ENCODE measurements at regions not wholly inside any gene's neighbourhood (a gene's known extent, or its start where the extent isn't known, plus 50 kb on each side); places are given as distances from the start of the nearest gene placed in this dataset.
"Not testable (repeated sequence)": the region's sequence is repeated elsewhere in the genome, so short reads cannot be mapped to it uniquely, and the experiment has no call there.

DNA sequence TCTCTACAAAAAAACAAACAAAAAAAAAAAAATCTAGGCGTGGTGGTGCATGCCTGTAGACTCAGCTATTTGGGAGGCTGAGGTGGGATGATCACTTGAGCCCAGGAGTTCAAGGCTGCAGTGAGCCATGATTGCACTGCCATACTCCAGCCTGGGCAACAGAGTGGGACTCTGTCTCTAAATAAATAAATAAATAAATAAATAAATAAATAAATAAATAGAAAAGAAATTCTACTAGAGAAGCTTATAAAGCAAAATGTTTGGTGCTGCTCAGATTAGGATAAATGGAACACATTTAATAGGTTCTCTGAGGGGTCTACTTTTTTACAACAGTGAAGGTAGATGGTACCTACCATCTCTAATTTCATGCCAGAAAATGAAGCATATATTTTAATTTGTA is 507.5 kb downstream of the STK39 start:
- not testable (repeated sequence) for DNase-seq

DNA sequence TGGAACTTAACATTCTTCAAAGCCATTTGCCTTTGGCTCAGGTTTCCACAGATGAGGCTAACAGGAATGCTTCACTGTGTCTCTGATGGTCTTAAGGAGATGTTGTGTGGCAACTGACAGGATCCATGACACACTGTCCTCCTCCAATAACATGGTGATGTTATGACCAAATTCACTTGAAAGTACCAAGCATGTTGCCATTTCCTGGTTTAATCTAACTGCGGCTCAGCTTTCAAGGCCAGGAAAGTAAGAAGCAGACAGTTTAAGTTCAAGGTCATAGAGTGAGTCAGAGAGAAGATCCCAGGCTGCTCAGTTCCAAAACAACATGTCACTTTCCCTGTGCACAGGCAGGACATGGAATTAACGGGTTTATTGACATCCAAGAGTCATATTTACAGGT is 513.6 kb downstream of the STK39 start:
- no peak for DNase-seq

DNA sequence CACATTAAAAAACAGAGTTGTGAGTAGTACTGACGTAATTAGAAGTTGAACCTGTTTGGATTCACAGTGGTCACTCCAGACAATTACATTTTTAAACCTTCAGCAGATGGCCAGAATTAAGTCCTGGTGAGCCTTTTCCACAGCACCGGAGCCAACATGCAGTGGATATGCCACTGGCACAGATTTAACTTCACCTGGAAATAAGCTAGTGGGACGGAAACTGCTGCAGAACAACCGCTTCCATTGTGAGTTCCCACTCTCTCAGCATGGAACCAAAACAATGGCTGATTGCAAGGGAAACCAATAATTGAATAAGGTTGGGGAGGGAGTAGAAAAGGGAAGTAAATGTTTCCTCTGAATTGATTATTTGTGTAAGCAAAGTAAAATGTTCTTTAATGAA is 515.1 kb downstream of the STK39 start:
- no peak for DNase-seq

DNA sequence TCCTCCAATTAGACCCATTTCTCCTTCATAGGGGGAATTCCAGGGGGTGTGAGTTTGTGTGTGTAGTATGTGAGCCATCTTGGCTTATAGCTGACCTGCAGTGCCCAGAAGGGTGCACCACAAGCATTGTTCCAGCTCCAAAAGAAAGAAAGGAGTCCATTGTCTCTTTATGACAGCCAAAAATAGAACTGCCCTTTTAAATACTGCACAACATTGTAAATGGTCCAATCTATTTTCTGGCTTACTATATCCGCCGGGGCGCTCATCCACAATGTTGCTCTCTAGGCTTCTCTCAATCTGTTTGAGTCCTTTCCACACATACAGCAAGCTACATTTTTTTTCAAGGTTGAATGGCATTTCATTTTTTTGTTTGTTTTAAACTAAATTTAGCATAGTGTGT is 517.5 kb downstream of the STK39 start:
- DNase-seq, result no peak

DNA sequence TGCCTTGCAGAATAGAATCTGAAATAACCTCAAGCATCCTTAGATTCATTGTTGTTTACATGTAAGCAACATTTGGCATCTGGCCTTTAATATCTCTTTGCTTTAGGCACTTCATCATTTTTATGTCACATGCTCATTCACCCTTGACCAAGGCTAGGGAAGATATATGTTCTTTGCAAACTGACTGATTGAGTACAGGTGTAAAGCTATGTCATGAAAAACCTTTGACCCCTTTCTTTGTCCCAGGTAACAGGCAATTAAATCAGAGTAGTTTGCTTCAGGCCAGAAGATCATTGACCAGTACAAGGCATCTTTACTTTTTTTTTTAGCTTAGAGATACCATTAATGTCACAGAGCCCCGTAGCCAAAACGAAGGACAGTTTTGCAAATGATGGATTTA is 520.6 kb downstream of the STK39 start:
- DNase-seq, result no peak

DNA sequence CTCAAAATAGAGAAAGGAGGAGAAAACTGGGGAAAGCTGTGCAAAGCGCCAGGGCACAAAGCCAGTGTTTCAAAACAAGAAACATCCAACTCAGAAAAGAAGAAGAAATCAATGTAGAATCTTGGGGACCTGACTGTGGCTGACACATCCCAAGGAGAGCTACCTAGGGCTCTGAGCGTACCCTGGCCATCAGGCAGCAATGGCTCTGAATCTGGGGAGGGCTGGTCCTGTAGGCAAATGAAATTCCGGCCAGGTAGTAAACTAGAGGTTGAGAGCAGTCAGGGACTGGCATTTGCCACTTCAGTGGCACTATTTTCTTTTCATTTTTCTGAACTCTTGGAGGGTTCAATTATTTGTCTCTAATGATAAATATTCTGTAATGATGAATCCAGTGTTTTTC is 525.8 kb downstream of the STK39 start:
- DNase-seq, result no peak

DNA sequence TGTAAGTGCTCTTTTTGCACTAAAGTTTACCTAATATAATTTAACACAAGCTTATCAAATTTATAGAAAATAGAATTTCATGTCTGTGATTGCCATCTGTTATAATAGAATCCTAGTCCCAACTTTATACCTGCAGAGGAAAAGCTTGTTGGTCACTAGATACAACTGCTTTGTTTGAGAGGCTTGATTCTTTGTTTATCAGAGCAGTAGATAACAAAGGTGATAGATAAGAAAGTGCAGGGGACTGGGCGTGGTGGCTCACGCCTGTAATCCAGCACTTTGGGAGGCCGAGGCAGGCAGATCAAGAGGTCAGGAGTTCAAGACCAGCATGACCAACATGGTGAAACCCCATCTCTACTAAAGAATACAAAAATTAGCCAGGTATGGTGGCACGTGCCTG is 528.0 kb downstream of the STK39 start:
- DNase-seq, result no peak

DNA sequence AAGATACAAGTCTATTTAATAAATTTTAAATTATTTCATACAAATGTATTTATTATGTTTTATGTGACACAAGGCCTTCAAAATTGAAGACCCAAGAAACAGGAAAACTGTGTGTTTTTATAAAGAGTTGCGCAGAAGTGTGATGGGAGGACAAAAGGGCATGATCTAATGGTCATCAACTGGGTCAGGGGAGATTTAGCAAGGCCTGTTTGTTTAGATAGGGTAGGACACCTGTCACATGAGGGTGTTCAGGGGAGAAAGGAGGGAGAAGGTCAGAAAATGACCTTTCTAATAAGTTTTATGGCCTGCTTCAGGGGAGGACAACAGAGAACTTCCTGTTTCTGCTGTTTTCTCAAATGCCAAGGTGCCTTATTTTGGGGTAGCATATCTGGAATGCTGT is 528.8 kb downstream of the STK39 start:
- DNase-seq, result no peak

DNA sequence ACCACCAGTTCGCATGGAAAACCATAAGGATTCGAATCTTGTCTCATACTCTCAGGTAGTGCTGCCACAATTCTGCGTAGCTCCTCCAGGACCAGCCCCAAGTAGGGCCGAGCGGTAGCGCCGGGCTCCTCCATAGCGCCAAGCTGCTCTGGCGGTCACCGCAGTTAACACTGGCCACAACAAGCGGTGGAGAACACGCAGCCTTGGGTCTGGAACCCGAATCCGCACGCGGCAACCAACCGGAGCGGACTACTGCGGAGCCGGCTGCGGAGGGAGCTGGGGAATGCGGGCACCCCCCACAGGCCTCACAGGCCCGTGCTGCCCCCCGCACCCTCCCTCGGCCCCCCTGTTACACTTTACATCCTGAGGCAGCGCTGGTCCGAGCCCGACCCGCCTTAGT is 531.5 kb downstream of the STK39 start:
- DNase-seq, result no peak

DNA sequence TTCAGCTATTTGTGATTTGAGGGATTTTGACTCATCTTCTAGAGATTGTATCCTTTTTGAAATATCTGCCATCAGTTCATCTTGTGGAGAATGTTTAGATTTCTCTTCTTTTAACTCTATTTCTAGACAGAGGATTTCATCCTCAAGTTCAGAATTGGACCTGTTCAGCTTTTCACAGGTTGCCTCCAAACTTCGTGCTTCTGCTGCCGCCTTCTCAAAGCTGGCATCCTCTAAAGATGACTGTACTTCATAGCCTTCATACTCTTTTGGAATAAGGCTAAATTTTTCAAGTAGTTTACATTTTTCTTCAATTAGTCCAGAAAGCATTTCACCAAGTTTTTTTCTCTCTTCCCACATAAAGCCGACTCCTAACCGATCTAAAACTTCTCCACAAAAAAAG is 531.9 kb downstream of the STK39 start:
- DNase-seq, result not testable (repeated sequence)

DNA sequence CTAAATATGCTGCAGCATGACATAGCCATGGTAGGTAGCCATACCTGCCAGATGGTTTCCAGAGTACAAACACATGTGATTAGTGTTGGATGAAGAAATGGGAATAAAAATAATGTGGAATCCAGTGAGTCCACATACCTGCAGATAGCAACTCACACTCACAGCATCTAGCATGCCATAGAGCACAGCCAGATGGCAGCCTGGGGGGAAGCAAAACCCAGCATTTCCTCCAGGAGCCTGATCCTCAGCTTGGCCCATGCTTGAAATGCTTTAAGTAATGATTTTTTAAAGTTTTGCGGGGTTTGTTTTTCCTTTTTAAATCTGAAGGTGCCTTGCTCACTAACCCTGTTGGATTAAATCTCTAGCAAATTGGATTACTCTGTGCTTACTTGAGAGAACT is 535.1 kb downstream of the STK39 start:
- DNase-seq, result no peak

DNA sequence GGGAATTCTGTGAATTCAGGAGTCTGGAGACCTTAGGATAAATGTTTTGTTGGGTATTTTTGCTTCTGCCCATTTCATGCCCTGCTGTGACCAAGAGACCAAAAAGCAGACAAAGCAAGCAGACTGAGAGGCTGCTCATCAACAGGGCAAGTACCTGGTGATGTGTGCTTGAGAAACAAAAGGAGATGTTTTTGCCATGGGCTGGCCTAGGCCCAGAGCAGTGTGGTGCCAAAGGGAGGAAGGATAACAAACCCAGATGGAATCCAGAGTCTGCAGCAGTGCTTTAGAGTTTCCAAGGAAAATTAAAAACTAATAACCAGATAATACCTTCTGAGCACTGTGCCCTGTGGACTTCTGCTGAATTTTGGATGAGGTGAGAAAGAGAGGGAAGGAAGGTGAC is 538.4 kb downstream of the STK39 start:
- DNase-seq, result no peak

DNA sequence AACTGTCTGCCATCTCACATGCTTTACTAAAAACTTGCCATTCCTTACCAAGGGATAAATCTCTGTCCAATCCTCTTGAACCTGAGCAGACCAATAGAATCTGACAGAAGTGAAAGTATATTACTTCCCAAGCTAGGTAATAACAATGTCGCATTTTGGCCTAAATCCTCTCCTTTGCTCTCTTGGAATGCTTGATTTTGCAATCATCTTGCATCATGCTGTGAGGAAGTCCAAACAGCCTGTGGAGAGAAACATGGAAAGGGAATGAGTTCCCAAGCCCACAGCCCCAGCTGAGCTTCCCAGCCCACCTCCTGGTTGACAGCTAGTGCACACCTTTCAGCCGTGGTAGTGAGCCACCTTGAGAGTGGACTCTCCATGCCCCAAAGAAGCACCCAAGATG is 540.6 kb downstream of the STK39 start:
- no peak for DNase-seq

DNA sequence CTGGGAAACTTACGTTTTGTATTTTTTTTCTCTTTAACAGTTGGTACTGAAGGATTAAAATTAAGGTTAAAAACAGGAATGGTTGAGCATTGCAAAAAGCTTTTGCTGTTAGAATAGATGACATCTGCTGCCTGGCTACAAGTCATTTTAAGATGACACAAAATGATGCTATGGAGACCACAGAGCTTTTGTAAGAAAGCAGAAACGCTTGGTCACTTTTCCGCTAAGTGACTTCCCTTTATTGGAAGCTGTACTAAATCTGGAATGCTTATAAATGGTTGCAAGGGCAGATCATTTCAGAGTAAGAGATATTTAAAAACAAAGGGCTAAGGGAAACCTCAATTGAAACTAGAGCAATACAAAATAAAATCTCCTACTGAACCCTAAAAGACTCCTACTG is 544.0 kb downstream of the STK39 start:
- DNase-seq, result peak; percentile 90

DNA sequence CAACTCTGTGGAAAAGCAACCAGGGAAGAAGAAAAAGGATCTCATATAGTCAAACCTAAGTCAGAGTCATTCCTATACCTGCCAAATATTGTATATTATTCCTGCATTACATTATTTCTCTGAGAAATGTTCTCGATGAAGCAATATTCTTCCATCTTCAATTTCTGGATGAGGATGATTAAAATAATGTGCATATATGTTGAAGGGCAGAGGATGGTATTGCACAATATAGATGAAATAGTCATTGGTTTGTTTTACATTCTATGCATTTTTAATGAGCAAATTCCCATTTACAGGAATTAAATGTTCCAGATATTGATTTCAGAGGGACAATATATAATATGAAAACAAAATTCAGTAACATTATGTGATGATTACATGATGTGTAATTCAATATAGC is 545.2 kb downstream of the STK39 start:
- no peak for DNase-seq

DNA sequence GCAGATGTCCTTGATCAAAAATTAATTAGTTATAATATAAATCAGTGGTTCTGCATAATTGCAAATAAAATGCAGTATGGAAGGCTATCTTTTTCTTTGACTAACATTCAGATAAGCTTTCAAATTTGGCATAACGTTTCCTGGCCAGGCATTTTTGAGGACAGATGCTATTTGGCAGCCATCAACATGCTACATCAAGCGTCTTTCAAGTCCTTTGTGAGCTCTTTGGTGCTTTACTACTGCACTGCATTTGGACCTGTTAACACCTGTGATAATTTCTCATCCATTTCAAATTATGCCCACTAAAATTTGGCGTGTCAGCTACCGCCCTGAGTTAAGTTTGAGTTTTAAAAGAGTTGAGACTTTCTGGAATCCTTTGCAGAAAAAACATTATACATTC is 545.7 kb downstream of the STK39 start:
- no peak for DNase-seq

DNA sequence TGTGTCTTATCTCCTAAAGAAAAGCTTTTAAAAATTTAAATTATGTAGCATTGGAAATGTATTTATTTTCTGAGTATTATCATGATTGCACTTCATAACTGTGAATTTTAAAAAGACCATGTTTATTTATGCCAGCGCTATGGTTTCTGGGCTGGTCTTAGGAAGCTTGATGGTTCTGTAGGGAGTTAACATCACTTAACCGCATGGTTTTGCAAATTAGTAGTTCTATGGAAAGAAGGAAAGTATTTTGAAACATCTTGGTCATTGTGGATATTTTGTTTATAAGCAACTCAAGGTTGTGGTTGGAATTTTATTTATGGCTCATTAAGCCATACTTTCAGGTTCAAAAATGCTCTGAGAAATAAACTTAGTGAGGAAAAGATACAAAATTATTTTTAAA is 549.4 kb downstream of the STK39 start:
- peak; percentile 87 for DNase-seq

DNA sequence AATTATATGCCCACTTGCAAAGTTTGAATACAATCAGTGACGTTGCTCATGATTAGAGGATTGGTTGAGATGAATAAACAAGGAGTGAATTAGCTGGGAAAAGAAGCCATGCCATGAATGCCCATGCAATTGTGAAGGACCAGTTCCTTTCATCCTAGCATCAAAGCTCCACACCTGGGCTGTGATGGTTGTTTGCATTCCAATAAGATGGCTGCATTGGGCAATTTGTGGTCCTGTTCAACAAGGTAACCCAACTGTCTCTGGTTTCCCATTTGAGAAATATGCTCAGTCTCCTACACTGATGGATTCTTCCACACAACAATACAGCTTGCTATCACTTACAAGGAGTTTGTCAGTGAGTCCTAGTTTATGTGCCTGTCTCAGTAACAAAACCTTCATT is 550.2 kb downstream of the STK39 start:
- no peak for DNase-seq

DNA sequence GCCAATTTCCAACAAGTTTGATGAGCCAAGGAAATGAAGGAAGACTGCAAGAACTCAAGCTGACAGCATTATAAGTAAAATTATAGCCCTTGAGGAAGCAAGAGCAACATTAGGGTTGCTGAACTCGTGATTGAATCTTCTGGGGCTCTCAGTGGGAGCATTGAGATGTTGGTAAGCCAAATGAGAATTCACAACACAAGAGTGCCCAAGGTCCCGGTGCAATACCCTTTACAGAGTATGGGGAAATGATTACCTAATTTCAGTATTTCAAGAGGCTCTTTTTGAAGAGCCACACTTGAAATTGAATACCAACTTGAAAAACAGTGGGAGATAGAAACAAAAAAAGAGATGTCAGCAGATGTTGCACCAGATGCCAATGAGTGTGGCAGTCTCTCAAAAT is 554.5 kb downstream of the STK39 start:
- DNase-seq, result peak; percentile 36

DNA sequence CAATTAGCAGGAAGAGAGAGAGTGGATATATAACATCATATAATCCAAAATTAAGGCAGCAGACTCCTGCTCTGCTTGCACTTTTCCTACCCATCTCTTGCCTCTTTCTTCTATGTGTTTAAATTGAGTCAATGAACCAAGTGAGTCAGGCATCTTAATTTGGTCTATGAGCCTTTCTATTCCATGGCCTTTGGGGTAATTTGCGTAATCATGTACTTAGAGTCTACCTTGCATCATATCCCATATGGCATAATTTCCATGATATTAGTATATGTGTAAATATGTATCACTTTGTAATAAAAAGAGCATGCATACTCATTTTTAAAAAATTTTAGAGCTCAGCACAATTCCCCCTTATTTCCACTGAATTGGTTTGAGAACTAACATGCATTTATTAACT is 555.2 kb downstream of the STK39 start:
- DNase-seq, result peak; percentile 41

DNA sequence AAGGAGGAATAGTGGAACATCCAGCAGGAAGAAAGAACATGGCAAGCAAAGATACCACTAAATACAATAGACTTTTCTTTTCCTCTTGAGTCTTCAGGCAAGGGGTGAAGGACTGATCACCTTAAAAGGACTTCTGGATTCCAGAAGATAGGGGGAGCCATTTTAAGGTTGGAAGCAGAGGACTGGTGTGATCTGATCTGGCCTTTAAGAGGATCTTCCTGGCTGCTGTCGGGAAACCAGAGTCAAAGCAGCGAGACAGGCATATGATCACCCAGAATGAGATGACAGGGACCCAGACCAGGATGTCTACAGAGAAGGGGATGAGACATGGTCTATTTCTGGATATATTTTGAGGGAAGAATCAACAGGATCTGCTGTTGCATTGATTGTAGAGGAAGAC is 558.0 kb downstream of the STK39 start:
- DNase-seq, result no peak

DNA sequence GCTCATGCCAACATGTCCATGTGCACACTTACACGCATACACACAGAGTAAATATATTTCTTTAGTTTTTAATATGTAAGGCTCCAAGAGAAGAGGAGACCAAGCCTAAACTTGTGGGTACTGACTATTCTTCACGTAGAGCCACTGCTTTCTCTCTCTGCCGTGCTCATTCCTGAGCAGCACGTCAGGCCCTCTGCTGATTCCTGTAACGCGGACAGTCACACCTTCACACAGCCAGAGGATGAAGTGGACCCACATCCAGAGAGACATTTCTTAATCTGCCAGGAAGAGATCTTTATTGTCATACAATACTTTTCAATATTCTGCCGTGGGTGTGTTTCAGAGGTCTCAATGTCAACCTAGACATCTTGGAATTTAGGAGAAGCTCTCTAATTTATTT is 560.7 kb downstream of the STK39 start:
- DNase-seq, result no peak

DNA sequence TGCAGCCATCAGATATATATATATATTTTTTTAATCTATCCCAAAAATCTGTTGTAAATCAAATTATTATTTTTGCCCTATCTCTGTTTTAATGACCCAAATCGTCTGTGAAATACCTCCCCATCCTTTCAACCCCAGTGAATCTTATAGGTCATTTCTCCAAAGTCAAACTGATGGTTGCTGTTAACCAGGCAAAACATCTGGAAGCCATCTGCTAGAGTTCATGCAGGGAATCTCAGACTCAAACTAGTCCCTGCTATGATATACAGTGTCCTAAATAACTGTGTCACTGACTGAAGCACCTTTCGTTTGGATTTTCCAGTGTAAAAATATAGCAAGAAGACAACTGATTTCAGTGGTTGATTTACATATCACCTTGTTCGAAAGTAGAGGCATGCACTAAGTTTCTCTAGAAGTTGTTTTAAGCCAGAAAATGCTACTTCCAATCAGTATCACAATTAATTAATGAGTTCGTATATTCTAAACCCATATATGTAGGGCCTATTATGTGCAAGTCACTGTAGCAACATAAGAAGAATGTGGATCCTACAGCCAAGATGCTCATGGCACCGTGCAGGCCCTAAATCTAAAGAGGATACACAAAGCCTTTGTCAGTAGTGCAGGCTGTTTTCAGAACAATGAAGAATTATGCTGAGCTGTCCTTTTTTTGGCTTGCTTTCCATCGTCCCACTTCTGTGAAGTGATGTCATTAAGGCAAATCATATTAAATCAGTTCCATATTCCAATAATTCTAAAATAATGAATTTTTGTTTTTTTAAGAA is 566.0 kb downstream of the STK39 start:
- DNase-seq, result no peak

DNA sequence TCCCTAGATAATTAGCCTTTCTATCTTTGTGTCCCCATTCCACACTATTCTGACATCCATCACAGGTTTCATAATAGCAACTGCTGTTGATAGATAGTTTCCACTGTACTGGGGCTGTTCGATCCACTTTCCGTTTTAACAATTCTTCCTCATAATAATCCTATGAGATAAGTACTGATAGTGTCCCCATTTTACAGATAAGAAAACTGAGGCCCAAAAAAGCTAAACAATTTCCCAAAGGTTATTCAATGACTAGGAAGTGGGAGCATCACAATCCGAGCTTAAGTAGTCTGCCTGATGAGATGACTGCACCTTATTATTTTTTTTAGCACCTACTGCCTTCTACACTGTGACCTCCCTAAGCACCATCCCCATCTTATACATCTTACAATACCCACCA is 569.2 kb downstream of the STK39 start:
- DNase-seq, result no peak

DNA sequence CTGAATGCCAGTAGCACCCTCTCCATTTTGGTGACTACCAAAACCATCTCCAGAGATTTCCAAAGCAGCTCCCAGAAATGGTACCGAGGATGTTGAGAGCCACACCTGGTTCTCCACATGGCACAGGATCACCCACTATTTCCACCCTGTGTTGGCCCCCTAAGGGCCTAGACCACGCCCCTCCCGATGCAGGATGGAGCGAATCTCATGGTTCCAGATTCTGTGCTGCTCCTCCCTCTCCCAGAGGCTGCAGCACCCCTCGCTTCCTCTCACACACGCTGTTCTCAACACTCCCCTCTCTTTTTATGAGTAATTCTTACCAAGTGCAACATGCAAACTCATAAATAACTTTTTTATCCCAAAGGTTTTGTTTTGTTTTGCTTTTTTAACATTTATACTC is 571.5 kb downstream of the STK39 start:
- DNase-seq, result no peak

DNA sequence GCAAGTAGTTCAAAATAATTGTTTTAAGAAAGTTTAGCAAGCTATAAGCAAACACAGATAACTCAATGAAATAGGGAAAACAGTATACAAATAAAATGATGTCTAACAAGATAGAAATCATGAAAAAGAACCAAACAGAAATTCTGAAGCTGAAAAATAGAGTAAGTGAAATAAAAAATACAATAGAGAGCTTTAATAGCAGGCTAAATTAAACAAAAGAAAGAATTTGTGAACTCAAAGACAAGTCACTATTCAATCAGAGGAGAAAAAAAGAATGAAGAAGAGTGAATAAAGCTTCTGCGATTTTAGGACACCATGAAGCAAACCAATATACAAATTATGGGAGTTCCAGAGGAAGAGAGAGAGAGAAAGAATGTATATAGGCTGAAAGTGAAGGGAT is 576.8 kb downstream of the STK39 start:
- no peak for DNase-seq

Data from MV-4-11 (cell line).